ENCODE measurements at regions not wholly inside any gene's neighbourhood (a gene's known extent, or its start where the extent isn't known, plus 50 kb on each side); places are given as distances from the start of the nearest gene placed in this dataset.

- TF ChIP-seq JUND (IDR thresholded peaks at IDR 0.05) (no peak), CTCF (IDR thresholded peaks at IDR 0.05 in 2 of 3, conservative IDR thresholded peaks at IDR 0.05 in 1 of 3; ENCODE audit: borderline replicate concordance in 1 of 3, insufficient read depth in 1 of 3, low read depth in 2 of 3, low read length in 2 of 3) (no peak), EZH2phosphoT487 (IDR thresholded peaks at IDR 0.05; ENCODE audit: borderline replicate concordance) (no peak)
Observed at GRCh38 chr5:2298781-2299180, 416.1 kb upstream of the IRX4 start.

All from HCT116 (cell line).